HEK293T (cell line): ENCODE measurements at regions not wholly inside any gene's neighbourhood (a gene's known extent, or its start where the extent isn't known, plus 50 kb on each side); places are given as distances from the start of the nearest gene placed in this dataset.

Experiments
- CTCF ChIA-PET: fragments of 350-600 bp; formaldehyde crosslinking; extraction: SDS; loops from one replicate; lab custom pipeline; 2021; ENCODE audit warnings: antibody characterized with exemption, inconsistent platforms; lab: Yijun Ruan, JAX
- POLR2A ChIA-PET: fragments of 350-600 bp; formaldehyde crosslinking; extraction: SDS; loops from one replicate; lab custom pipeline; 2020; ENCODE audit warnings: antibody characterized with exemption, inconsistent platforms; lab: Yijun Ruan, JAX
- DNase-seq: peaks from one replicate; pipeline ENCODE4 v3.0.0; 2012; ENCODE audit warnings: mixed read lengths; ENCODE audit errors: extremely low spot score
- ARNT ChIP-seq: fragments of 450-650 bp; IDR thresholded peaks from 2 replicates; pipeline ENCODE4 v1.6.1; 2017; ENCODE audit warnings: mild to moderate bottlenecking
- BHLHE40 ChIP-seq: fragments of 450-650 bp; IDR thresholded peaks from 2 replicates; pipeline ENCODE4 v1.6.1; 2016; ENCODE audit warnings: mild to moderate bottlenecking, moderate library complexity, borderline replicate concordance
- CTBP1 ChIP-seq: fragments of 450-650 bp; IDR thresholded peaks from 2 replicates; pipeline ENCODE4 v1.6.1; 2016; ENCODE audit warnings: borderline replicate concordance
- ELF4 ChIP-seq: fragments of 450-650 bp; IDR thresholded peaks from 2 replicates; pipeline ENCODE4 v1.6.1; 2017; ENCODE audit warnings: antibody characterized with exemption
- FOXA1 ChIP-seq: fragments of 450-650 bp; IDR thresholded peaks from 2 replicates; pipeline ENCODE4 v1.6.1; 2016; ENCODE audit warnings: mild to moderate bottlenecking
- FOXK2 ChIP-seq: fragments of 450-650 bp; IDR thresholded peaks from 2 replicates; pipeline ENCODE4 v1.6.1; 2016; ENCODE audit warnings: mild to moderate bottlenecking
- FOXM1 ChIP-seq: fragments of 450-650 bp; IDR thresholded peaks from 2 replicates; pipeline ENCODE4 v1.6.1; 2017; ENCODE audit warnings: mild to moderate bottlenecking, borderline replicate concordance
- HDGF ChIP-seq: fragments of 450-650 bp; IDR thresholded peaks from 2 replicates; pipeline ENCODE4 v1.6.1; 2017; ENCODE audit warnings: antibody characterized with exemption, borderline replicate concordance
- L3MBTL2 ChIP-seq: fragments of 450-650 bp; conservative IDR thresholded peaks from 2 replicates; pipeline ENCODE4 v1.6.1; 2016; ENCODE audit warnings: mild to moderate bottlenecking
- LEF1 ChIP-seq: fragments of 450-650 bp; IDR thresholded peaks from 2 replicates; pipeline ENCODE4 v1.6.1; 2017; ENCODE audit warnings: mild to moderate bottlenecking, borderline replicate concordance
- NFRKB ChIP-seq: fragments of 450-650 bp; IDR thresholded peaks from 2 replicates; pipeline ENCODE4 v1.6.1; 2016; ENCODE audit warnings: mild to moderate bottlenecking, moderate library complexity
- PKNOX1 ChIP-seq: fragments of 450-650 bp; IDR thresholded peaks from 2 replicates; pipeline ENCODE4 v1.6.1; 2016
- SP1 ChIP-seq: fragments of 450-650 bp; IDR thresholded peaks from 2 replicates; pipeline ENCODE4 v1.6.1; 2017
- SUZ12 ChIP-seq: fragments of 450-650 bp; IDR thresholded peaks from 2 replicates; pipeline ENCODE4 v1.6.1; 2016; ENCODE audit warnings: mild to moderate bottlenecking
- TARDBP ChIP-seq: fragments of 450-650 bp; IDR thresholded peaks from 2 replicates; pipeline ENCODE4 v1.6.1; 2016
- ZNF384 ChIP-seq: fragments of 450-650 bp; IDR thresholded peaks from 2 replicates; pipeline ENCODE4 v1.6.1; 2016

- no peak for DNase-seq
- ChIA-PET POLR2A (no interaction called here), CTCF (no interaction called here)
- no peak for TF ChIP-seq HDGF
Observed at GRCh38 chr9:117622347-117622746, 81.9 kb upstream of the TLR4 start.

GRCh38 chr9:117616431-117616831 is 87.8 kb upstream of the TLR4 start:
- CTCF ChIA-PET = no interaction called here
- POLR2A ChIA-PET = no interaction called here

GRCh38 chr9:117612317-117612716 is 91.9 kb upstream of the TLR4 start:
- no peak for DNase-seq
- ChIA-PET CTCF (no interaction called here), POLR2A (no interaction called here)
- no peak for TF ChIP-seq SUZ12
- TF ChIP-seq PKNOX1 = no peak
- TF ChIP-seq HDGF = no peak
- no peak for TF ChIP-seq CTBP1
- no peak for TF ChIP-seq SP1
- no peak for TF ChIP-seq ZNF384

More at GRCh38 chr9:117616431-117616831, 87.8 kb upstream of the TLR4 start:
- no peak for DNase-seq
- TF ChIP-seq FOXA1 (no peak), ELF4 (no peak), HDGF (no peak), FOXK2 (no peak), FOXM1 (no peak), PKNOX1 (no peak)

- ChIA-PET POLR2A (no interaction called here), CTCF (no interaction called here)
- no peak for TF ChIP-seq ELF4
- no peak for DNase-seq
Observed at GRCh38 chr9:117597977-117598376, 106.2 kb upstream of the TLR4 start.

- no peak for TF ChIP-seq FOXA1
- no peak for TF ChIP-seq TARDBP
- TF ChIP-seq SUZ12 = no peak
- TF ChIP-seq BHLHE40 = no peak
- TF ChIP-seq LEF1 = no peak
- TF ChIP-seq PKNOX1 = no peak
- ChIA-PET CTCF (no interaction called here), POLR2A (no interaction called here)
- no peak for DNase-seq
Observed at GRCh38 chr9:117596678-117597077, 107.5 kb upstream of the TLR4 start.

- no peak for DNase-seq
- ChIA-PET CTCF (no interaction called here), POLR2A (no interaction called here)
- no peak for TF ChIP-seq ARNT
- TF ChIP-seq SUZ12 = no peak
- TF ChIP-seq SP1 = no peak
- no peak for TF ChIP-seq NFRKB
- TF ChIP-seq ZNF384 = no peak
- TF ChIP-seq CTBP1 = no peak
- no peak for TF ChIP-seq FOXM1
- no peak for TF ChIP-seq FOXK2
- TF ChIP-seq L3MBTL2 = no peak
- no peak for TF ChIP-seq ELF4
- TF ChIP-seq BHLHE40 = no peak
- TF ChIP-seq LEF1 = no peak
Observed at GRCh38 chr9:117595650-117596049, 108.6 kb upstream of the TLR4 start.

- POLR2A ChIA-PET = no interaction called here
- DNase-seq = no peak
- CTCF ChIA-PET = no interaction called here
- no peak for TF ChIP-seq L3MBTL2
- TF ChIP-seq ARNT = no peak
- TF ChIP-seq PKNOX1 = no peak
- TF ChIP-seq TARDBP = no peak
- no peak for TF ChIP-seq FOXA1
- TF ChIP-seq HDGF = no peak
- no peak for TF ChIP-seq FOXM1
- no peak for TF ChIP-seq BHLHE40
- no peak for TF ChIP-seq FOXK2
- TF ChIP-seq SP1 = no peak
- TF ChIP-seq ZNF384 = no peak
- TF ChIP-seq LEF1 = no peak
- no peak for TF ChIP-seq CTBP1
- TF ChIP-seq ELF4 = no peak
- TF ChIP-seq NFRKB = no peak
- TF ChIP-seq SUZ12 = no peak
Observed at GRCh38 chr9:117587263-117587662, 116.9 kb upstream of the TLR4 start.
